NCI-H524 (cell line): ENCODE measurements at regions not wholly inside any gene's neighbourhood (a gene's known extent, or its start where the extent isn't known, plus 50 kb on each side); places are given as distances from the start of the nearest gene placed in this dataset.
A peak's percentile ranks its signal among the peaks of the same experiment; 100 is the strongest.

Experiments used
- DNase-seq, 2 experiments: peaks; one replicate each; lab custom pipeline; 2025; lab: John Stamatoyannopoulos, UW

- no peak for DNase-seq
Observed at GRCh38 chrX:79300856-79301255, 66.3 kb downstream of the ITM2A start.

- DNase-seq = no peak
Observed at GRCh38 chrX:79290596-79290995, 76.5 kb downstream of the ITM2A start.

GRCh38 chrX:79288733-79289132 is 78.4 kb downstream of the ITM2A start:
- no peak for DNase-seq

DNA sequence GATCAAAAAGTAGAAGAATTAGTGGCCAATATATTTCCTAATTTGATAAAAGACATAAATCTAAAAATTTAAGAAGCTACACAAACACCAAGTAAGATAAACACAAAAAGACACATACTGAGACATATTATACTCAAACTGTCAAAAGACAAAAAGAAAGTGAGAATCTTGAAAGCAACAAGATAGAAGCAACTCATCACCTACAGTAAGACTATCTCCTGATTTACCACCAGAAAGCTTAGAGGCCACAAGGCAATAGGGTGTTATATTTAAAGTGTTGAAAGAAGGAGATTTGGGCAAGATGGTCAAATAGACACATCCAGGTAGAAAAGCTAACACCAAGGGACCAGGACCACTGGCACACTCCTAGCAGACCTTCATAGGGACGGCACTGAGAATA is 79.4 kb downstream of the ITM2A start:
- DNase-seq = no peak

DNA sequence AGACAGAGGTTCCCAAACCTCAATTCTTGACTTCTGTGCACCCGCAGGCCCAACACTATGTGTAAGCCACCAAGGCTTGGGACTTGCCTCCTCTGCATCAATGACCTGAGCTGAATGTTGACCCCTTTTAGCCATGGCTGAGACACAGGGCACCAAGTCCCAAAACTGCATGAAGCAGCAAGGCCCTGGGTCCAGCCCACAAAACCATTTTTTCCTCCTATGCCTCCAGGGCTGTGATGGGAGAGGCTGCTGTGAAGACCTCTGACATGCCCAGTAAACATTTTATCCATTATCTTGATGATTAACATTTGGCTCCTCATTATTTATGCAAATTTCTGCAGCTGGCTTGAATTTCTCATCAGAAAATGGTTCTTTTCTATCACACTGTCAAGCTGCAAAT is 85.4 kb downstream of the ITM2A start:
- no peak for DNase-seq

DNA sequence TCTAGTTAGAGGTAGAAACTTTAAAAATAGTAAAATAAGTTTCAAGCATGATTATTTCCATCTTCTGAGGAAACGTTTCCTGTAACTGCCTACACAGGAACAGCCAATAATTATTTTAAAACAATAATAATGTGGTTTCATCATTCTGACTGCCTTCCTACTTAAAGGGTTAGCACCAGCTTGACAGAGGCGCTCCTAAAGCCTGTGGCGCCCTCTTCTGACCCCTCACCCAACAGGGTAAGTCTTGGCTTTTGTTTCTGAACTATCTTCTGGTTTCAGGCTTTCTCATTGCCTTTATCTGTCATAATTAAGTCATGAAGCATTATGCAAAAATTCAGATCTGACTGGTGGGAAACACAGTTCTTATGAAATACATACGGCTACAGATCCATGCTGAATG is 96.7 kb downstream of the ITM2A start:
- peak in 1 of 2 experiments; percentile 0 for DNase-seq

GRCh38 chrX:79268788-79269187 is 98.3 kb downstream of the ITM2A start:
- no peak for DNase-seq

DNA sequence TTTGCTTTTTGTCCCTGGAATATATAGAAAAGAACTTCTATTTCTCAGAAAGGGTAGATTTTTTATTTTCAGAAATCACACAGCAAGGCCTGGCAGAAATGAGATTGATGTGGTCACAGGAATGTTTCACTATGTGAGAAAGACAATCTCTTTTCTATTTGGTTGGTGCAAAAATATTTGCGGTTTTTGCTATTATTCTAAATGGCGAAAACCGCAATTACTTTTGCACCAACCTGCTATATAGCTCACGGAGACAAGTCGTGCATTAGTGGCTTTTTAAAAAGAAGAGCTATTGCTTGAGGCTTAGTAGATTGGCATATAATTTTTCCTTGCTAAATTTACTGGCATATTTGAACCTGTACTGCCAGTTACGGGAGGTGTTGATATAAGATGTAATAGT is 100.4 kb downstream of the ITM2A start:
- no peak for DNase-seq

DNA sequence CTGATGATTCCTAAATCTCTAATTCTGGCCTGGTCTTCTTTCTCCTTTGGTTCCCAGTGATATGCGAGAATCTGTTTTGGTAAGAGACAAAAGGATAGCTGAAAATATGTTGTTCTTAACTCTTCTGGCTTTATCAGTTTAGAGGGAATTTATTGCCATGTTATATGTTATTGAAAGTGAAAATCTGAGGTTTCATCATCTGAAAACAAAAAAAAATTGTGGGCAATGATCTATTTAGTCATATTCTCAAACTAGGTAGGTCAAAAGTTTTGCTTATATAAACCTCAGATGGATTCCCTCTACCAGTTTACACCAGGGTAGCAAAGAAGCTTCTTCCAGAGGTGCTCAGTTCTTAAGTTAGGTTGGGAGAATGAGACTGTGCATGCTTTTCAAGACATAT is 103.6 kb downstream of the ITM2A start:
- DNase-seq = no peak

- DNase-seq = no peak
Observed at GRCh38 chrX:79259073-79259689, 108.0 kb downstream of the ITM2A start.

- DNase-seq = no peak
Observed at GRCh38 chrX:79243691-79244090, 99.2 kb downstream of the GPR174 start.

DNA sequence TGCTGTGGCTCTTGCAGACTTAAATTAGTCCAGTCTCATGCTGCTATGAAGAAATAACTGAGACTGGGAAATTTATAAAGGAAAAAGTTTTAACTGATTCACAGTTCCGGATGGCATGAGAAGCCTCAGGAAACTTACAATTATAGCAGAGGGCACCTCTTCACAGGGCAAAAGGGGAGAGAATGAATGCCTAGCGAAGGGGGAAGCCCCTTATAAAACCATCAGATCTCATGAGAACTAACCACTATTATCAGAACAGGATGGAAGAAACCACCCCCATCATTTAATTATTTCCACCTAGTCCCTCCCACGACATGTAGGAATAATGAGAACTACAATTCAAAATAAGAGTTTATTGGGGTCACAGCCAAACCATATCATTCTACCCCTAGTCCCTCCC is 91.4 kb downstream of the GPR174 start:
- DNase-seq = no peak

DNA sequence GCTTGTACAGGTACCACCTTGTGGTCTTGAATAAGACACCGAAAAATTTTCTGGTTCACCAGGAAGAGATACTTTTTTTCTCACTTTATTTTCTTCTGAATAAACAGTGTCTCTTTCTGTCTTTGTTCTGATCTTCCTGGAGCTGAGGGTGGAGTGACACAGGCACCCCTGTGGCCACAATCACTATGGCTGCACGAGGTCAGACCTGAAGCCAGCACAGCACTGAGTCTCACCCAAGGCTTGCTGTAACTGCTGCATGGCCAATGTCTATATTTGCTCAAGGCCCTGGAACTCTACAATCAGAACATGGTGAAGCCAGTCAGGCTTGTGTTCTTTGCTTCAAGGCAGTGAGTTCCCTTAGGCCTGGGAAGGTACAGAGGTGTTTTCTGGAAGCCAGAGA is 87.2 kb downstream of the GPR174 start:
- no peak for DNase-seq
